Testis (tissue), 2 donors: ENCODE measurements at regions not wholly inside any gene's neighbourhood (a gene's known extent, or its start where the extent isn't known, plus 50 kb on each side); places are given as distances from the start of the nearest gene placed in this dataset.

ENCODE experiments used
- POLR2A ChIP-seq: fragments of 450-650 bp; IDR thresholded peaks from one replicate; pipeline ENCODE4 v1.6.1; 2017; ENCODE audit warnings: antibody characterized with exemption, mild to moderate bottlenecking, moderate library complexity
- TF ChIP-seq, protein P1 (sequence below), 3 experiments: fragments of 450-650 bp in 2 of 3; fragments of 200-600 bp in 1 of 3; sonication (generic) in 1 of 3; IDR thresholded peaks; one replicate each; pipeline ENCODE4 v1.5.1; 2016 to 2019; ENCODE audit warnings: antibody characterized with exemption in 3 of 3, mild to moderate bottlenecking in 2 of 3, moderate library complexity in 1 of 3

DNA sequence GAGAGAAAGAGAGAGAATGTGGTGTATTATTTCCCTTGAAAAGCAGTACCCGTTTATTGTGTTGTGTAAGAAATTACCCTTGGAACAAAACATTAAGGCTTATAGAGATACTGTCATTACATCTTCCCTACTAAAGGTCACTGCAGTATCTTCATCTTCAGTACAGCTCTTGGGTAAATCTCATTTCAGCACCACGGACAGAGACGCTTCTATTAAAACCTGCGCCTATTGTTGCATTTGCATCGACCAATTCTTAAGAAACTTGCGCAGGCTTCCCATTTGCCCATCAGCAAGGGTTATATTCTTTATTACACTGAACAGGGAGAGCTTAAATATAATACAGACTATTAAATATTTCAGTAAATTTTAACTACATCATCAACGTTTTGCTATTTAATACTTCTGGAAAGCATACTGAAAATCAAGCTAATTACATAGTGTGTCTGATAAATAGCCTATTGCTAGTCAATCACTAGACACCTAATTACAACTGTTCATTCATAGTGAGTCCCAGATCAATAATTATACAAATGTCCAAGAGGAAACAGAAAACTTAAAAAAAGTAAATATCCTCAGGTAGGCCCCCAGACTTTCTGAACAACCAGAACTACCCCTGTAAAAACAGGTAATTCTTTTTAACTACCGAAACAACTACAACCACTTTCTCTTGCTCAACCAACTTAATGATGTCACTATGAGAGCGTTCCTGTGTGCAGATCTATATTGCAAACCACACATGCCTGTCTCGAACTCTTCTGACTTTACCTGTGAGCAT lies 350.6 kb downstream of the LIG4 start:
- TF ChIP-seq POLR2A: no peak
- TF ChIP-seq, protein P1, sequence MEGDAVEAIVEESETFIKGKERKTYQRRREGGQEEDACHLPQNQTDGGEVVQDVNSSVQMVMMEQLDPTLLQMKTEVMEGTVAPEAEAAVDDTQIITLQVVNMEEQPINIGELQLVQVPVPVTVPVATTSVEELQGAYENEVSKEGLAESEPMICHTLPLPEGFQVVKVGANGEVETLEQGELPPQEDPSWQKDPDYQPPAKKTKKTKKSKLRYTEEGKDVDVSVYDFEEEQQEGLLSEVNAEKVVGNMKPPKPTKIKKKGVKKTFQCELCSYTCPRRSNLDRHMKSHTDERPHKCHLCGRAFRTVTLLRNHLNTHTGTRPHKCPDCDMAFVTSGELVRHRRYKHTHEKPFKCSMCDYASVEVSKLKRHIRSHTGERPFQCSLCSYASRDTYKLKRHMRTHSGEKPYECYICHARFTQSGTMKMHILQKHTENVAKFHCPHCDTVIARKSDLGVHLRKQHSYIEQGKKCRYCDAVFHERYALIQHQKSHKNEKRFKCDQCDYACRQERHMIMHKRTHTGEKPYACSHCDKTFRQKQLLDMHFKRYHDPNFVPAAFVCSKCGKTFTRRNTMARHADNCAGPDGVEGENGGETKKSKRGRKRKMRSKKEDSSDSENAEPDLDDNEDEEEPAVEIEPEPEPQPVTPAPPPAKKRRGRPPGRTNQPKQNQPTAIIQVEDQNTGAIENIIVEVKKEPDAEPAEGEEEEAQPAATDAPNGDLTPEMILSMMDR (IDR thresholded peaks at IDR 0.05): no peak
